ENCODE measurements at regions not wholly inside any gene's neighbourhood (a gene's known extent, or its start where the extent isn't known, plus 50 kb on each side); places are given as distances from the start of the nearest gene placed in this dataset.

- Histone ChIP-seq H3K27ac (no peak overlapping the region), H3K4me1 (no peaks in the 10 kb centered on the region), H3K27me3 (ENCODE audit: insufficient read depth in 3 of 3, low read length in 2 of 3) (no peaks in the 10 kb centered on the region), H3K4me3 (no peak overlapping the region), H3K36me3 (ENCODE audit: insufficient read depth in 1 of 2, low read depth in 1 of 2) (no peaks in the 10 kb centered on the region), H3K9me3 (no peaks in the 10 kb centered on the region)
- TF ChIP-seq, protein P1, sequence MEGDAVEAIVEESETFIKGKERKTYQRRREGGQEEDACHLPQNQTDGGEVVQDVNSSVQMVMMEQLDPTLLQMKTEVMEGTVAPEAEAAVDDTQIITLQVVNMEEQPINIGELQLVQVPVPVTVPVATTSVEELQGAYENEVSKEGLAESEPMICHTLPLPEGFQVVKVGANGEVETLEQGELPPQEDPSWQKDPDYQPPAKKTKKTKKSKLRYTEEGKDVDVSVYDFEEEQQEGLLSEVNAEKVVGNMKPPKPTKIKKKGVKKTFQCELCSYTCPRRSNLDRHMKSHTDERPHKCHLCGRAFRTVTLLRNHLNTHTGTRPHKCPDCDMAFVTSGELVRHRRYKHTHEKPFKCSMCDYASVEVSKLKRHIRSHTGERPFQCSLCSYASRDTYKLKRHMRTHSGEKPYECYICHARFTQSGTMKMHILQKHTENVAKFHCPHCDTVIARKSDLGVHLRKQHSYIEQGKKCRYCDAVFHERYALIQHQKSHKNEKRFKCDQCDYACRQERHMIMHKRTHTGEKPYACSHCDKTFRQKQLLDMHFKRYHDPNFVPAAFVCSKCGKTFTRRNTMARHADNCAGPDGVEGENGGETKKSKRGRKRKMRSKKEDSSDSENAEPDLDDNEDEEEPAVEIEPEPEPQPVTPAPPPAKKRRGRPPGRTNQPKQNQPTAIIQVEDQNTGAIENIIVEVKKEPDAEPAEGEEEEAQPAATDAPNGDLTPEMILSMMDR (IDR thresholded peaks at IDR 0.05), result no peak
- DNase-seq (no peak), ATAC-seq (no peak)
- intact Hi-C loops (cut with DNase I), result no loop called here
Measured at GRCh38 chr18:44411262-44411905, 269.3 kb upstream of the SETBP1 start.

DNA sequence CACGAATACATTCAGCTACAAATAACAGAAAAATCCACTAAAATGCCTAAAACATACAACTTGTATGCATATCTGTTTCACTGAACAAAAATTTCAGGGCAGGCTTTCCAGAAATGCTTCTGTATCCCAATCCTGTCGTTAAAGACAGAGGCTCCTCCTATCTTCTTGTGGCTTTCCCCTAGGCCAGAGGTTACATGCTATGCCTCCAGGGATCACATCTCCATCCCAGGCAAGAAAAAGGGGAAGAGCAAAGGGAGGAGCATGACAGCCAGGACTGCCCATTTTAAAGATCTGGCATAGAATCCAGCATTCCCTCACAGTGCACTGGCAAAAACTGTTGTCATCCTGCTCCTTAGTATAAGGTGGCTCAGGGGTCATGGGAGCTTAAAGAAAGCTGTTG lies 268.7 kb upstream of the SETBP1 start:
- no peak overlapping the region for H3K27ac ChIP-seq
- no peaks in the 10 kb centered on the region for H3K9me3 ChIP-seq
- no peak overlapping the region for H3K4me3 ChIP-seq
- intact Hi-C loops (cut with DNase I), result no loop called here
- ATAC-seq (no peak), DNase-seq (no peak)
- TF ChIP-seq, protein P1 (IDR thresholded peaks at IDR 0.05), result no peak
- no peaks in the 10 kb centered on the region for H3K36me3 ChIP-seq (ENCODE audit: insufficient read depth in 1 of 2, low read depth in 1 of 2)
- no peaks in the 10 kb centered on the region for H3K27me3 ChIP-seq (ENCODE audit: insufficient read depth in 3 of 3, low read length in 2 of 3)
- H3K4me1 ChIP-seq, result no peaks in the 10 kb centered on the region
- WGBS, 3 donors, result 56 to 59% (median 56%) methylated on average over 2 of the region's 2 CpGs

DNA sequence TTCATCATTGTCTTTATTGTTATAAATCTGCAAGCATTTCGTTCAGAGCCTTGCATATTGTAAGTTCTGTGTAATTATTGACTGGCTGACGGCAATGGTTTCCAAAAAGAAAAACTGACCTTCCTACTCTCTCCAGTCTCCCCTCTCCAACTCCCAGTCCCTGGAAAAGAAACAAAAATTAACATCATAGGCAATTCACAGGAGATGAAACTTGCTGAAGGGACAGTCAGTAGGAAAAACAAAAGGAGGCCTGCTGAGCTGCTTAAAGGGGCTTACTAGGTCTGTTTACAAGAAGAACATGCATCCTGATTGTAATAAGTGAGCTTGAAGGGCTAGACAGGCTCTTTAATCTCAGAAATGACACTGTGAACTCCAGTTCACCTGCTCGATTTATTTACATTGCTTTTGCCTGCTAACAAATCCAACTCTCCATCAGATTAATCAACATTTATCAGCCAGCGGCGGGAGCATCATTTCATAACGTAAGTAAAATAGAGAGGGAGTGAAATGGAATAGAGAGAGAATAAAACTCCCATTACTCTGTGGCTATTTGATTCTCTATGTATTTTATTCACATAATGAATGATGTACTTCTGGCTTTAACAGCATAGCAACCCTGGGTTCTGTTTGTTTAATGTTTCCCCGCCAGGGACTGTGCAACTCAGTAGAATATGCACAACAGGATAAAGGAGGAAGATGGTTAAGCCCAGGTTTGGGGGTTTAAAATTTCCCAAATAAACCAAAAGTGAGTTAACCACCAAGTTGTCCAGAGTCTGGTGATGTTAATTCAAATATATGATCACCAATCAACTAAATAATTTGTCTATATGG lies 256.7 kb upstream of the SETBP1 start:
- Histone ChIP-seq H3K4me1 (no peaks in the 10 kb centered on the region), H3K9me3 (peaks cover 4% of the 10 kb centered on the region), H3K36me3 (ENCODE audit: insufficient read depth in 1 of 2, low read depth in 1 of 2) (no peaks in the 10 kb centered on the region), H3K27ac (no peak overlapping the region), H3K4me3 (no peak overlapping the region), H3K27me3 (ENCODE audit: insufficient read depth in 3 of 3, low read length in 2 of 3) (no peaks in the 10 kb centered on the region)
- intact Hi-C loops (cut with DNase I), result no loop called here
- no peak for DNase-seq
- WGBS, 3 donors, result 63 to 68% (median 65%) methylated on average over 7 of the region's 7 CpGs
- TF ChIP-seq, protein P1 (IDR thresholded peaks at IDR 0.05), result no peak
- no peak for ATAC-seq

- Histone ChIP-seq H3K9me3 (peaks cover 4% of the 10 kb centered on the region), H3K27me3 (ENCODE audit: insufficient read depth in 3 of 3, low read length in 2 of 3) (no peaks in the 10 kb centered on the region), H3K4me1 (no peaks in the 10 kb centered on the region), H3K27ac (no peak overlapping the region), H3K36me3 (ENCODE audit: insufficient read depth in 1 of 2, low read depth in 1 of 2) (no peaks in the 10 kb centered on the region), H3K4me3 (no peak overlapping the region)
- no peak for DNase-seq
- ATAC-seq, result no peak
- TF ChIP-seq, protein P1 (IDR thresholded peaks at IDR 0.05), result no peak
- intact Hi-C loops (cut with DNase I), result no loop called here
- WGBS, 3 donors, result 70 to 83% (median 73%) methylated on average over 2 of the region's 2 CpGs
Measured at GRCh38 chr18:44424645-44425035, 256.0 kb upstream of the SETBP1 start.
